CD4-positive, alpha-beta T cell treated with Interleukin-10 for 1 hour (primary cell): ENCODE measurements at regions not wholly inside any gene's neighbourhood (a gene's known extent, or its start where the extent isn't known, plus 50 kb on each side); places are given as distances from the start of the nearest gene placed in this dataset.

ENCODE experiments used
- DNase-seq: peaks from one replicate; pipeline ENCODE4 v3.0.0-alpha.2; 2020

GRCh38 chr6:170483413-170483812, 69.7 kb downstream of the PSMB1 start:
- DNase-seq, result no peak

GRCh38 chr6:170480050-170480692, 72.9 kb downstream of the PSMB1 start:
- DNase-seq, result no peak

- DNase-seq, result no peak
Measured at GRCh38 chr6:170476360-170476759, 76.7 kb downstream of the PSMB1 start.

DNA sequence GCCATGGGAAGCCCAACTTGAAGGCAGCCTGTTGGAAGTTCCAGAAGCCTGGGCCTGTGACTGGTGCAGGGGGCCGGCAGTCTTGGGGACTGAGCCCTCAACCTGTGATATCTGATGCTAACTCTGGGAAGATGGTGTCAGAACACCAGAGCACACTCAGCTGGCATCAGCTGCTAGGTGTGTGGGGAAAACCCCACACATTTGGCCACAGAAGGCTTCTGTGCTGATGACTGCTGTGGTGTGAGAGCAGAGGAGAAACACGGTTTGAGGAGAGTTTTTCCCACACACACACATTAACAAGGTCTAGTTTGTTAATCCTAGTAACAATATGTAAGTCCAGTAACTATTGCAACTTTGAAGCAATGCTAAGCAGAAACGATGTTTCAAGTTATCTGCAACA, 78.0 kb downstream of the PSMB1 start:
- DNase-seq, result no peak

GRCh38 chr6:170473801-170474200, 79.3 kb downstream of the PSMB1 start:
- no peak for DNase-seq

- DNase-seq, result no peak
Measured at GRCh38 chr6:170473301-170473717, 79.8 kb downstream of the PSMB1 start.

DNA sequence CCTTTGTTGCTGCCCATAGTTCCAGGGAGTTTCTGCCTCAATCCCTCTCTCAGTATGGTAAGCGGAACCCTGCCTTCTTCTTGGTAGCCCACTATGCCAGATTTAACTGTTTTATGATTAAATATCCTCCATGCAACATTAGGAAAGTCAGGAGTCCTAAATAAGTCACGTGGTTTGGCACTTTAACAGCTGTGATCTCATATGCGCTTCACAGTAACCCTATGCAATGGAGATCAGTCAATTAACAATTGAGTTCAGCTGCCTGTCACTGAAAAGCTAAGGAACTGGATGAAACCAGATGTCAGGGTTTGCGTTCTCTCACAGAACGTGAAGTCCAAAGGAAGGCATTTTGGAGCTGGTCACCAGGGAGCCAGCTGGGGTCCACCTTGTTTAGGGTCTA, 81.6 kb downstream of the PSMB1 start:
- no peak for DNase-seq

DNA sequence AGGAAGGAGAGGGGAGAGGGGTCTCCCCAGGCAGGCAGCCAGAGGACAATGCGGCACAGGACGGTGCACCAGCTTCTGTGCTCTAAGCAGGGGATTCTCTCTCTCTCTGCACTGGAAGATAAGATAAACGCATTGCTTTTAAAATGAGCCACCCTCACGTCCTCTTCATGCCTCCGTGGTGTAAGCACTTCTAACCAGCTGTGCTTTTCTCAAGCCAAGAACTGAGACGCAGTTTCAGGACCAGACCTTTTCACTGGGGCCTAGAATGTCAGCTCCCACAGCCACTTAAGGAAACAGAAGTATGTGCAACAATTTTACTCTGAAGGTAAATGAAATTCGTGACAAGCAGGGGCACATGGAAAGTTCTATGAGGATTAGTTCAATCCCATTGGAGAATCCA, 82.4 kb downstream of the PSMB1 start:
- DNase-seq, result no peak

DNA sequence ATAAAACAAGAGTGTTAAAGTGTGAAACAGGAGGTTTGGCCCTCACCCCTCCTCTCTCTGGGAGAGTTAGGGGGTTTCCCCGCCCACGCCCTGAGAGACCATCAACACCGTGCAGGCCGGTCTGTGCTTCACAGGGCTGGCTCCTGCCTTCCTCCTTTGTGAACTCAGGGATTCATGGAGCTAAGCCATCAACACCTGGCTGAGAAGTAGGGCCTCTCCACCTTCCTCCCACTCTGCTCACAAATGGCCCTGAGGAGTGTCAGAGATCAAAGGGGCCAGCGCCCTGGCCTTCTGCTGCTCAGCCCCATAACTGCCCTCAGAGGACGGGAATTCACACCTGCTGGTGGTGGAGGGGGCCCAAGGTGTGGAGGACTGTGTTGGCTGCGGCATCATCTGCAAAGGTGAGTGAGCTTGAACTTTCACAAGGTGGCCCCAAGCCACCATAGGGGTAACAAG, 88.6 kb downstream of the PSMB1 start:
- DNase-seq, result peak; percentile 15

GRCh38 chr6:170464080-170464479, 89.0 kb downstream of the PSMB1 start:
- DNase-seq, result no peak

DNA sequence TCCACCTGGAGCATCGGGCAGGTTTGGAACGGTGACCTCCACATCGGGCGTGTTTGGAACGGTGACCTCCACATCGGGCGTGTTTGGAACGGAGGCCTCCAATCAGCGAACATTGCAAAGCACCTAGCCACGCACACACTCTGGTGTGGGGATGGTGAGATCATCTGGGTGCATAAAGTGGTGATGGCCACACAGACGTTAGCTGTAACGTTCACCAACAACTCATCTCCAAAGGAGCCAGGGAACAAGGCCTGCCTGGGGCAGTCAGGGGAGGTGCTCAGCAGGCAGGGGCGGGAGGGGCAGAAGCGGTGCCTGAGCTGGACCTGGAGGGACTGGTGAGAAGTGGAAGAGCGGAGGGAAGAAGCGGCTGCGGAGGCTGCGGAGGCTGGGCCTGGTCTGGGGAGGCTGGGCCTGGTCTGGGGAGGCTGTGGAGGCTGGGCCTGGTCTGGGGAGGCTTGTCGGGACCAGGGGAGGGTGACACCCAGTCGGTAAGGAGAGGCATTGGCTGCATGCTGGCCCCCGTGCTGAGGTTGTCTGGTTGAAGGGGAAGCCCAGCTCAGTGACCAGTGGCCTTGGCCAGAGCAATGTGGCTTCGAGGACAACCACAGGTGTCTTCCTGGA, 89.9 kb downstream of the PSMB1 start:
- no peak for DNase-seq

GRCh38 chr6:170462366-170463020, 90.6 kb downstream of the PSMB1 start:
- no peak for DNase-seq

- no peak for DNase-seq
Measured at GRCh38 chr6:170461556-170462365, 91.3 kb downstream of the PSMB1 start.

DNA sequence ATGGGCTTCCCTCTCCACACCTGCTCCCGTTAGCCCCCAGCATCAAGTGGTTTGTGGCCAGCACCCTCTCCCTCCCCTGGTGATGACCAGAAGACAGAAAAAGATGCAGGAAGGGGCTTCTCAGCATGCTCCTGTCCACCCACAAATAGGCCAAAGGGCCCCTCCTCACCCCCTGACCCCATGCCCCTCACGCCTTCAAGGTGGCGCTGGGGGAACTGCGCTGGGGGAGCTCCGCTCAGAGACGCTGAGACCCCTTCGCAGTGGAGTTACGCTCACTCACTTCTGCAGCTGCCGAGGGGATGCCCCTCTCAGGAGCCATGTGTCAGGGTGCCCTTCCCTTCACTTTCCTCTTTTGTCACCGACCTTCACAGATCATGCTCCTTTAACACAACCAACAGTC, 92.0 kb downstream of the PSMB1 start:
- DNase-seq, result no peak

GRCh38 chr6:170460641-170461040, 92.5 kb downstream of the PSMB1 start:
- no peak for DNase-seq

DNA sequence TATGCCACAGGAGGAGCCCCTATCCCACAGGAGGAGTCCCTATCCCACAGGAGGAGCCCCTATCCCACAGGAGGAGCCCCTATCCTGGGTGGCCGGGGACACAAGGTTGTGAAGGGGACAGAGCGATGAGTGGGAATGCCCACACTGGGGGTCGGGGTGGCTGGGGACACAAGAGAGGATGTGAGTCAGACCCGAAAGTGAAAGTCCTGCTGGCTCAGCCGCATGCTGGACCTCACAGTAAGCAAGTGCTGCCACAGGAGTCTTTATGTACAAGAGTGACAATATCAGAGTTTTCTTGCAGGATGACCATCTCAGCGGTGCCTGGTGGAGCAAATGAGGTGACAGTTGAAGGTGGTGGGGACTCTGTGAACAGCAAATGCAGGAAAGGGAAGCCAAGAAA, 93.7 kb downstream of the PSMB1 start:
- peak; percentile 10 for DNase-seq

GRCh38 chr6:170456886-170457698, 96.0 kb downstream of the PSMB1 start:
- no peak for DNase-seq
